ENCODE measurements at regions not wholly inside any gene's neighbourhood (a gene's known extent, or its start where the extent isn't known, plus 50 kb on each side); places are given as distances from the start of the nearest gene placed in this dataset.

DNA sequence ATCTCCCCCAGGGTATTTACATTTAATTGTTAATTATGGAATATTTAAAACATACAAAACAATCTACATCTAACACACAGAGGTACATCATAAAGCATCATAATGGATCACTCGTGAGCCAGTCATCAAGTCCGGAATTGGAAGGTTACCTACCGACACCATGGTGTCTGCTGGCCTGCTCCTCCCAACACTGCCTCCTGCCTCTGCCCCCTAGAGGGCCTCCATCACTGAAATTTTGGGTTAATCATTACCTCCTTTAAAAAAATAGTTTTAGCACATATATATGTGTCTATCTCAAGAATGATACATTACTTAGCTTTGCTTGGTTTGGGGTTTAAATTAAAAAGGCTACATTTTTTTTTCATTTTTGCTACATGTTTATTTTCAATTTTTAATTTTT, 114.6 kb upstream of the PDE10A start:
- Histone ChIP-seq H3K4me1 (ENCODE audit: insufficient read depth) (no peaks in the 10 kb centered on the region), H3K27ac (no peak overlapping the region), H3K9me3 (ENCODE audit: low read depth) (peaks cover 3% of the 10 kb centered on the region), H3K4me2 (no peak overlapping the region), H2AFZ (no peak overlapping the region), H3K4me3 (no peak overlapping the region), H3K9me2 (replicated peaks; ENCODE audit: insufficient read depth) (no peaks in the 10 kb centered on the region), H3K79me2 (no peaks in the 10 kb centered on the region), H4K20me1 (ENCODE audit: insufficient read depth, poor library complexity, severe bottlenecking) (no peaks in the 10 kb centered on the region), H3K27me3 (peaks cover 5% of the 10 kb centered on the region), H3K36me3 (replicated peaks; ENCODE audit: insufficient read depth, low read depth) (no peaks in the 10 kb centered on the region)
- WGBS (ENCODE audit: low lambda C conversion rate, missing lambda C conversion rate), result 87% methylated on average over 3 of the region's 3 CpGs
- TF ChIP-seq EZH2 (IDR thresholded peaks at IDR 0.05; ENCODE audit: borderline replicate concordance) (no peak), EZH2phosphoT487 (IDR thresholded peaks at IDR 0.05; ENCODE audit: low read depth, severe bottlenecking, unreplicated experiment) (no peak)
- TF ChIP-seq, protein P1, sequence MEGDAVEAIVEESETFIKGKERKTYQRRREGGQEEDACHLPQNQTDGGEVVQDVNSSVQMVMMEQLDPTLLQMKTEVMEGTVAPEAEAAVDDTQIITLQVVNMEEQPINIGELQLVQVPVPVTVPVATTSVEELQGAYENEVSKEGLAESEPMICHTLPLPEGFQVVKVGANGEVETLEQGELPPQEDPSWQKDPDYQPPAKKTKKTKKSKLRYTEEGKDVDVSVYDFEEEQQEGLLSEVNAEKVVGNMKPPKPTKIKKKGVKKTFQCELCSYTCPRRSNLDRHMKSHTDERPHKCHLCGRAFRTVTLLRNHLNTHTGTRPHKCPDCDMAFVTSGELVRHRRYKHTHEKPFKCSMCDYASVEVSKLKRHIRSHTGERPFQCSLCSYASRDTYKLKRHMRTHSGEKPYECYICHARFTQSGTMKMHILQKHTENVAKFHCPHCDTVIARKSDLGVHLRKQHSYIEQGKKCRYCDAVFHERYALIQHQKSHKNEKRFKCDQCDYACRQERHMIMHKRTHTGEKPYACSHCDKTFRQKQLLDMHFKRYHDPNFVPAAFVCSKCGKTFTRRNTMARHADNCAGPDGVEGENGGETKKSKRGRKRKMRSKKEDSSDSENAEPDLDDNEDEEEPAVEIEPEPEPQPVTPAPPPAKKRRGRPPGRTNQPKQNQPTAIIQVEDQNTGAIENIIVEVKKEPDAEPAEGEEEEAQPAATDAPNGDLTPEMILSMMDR (IDR thresholded peaks at IDR 0.05; ENCODE audit: poor library complexity), result no peak
- no peak for DNase-seq (ENCODE audit: low spot score)

GRCh38 chr6:165776691-165777090, 113.7 kb upstream of the PDE10A start:
- no peak for DNase-seq (ENCODE audit: low spot score)
- WGBS (ENCODE audit: low lambda C conversion rate, missing lambda C conversion rate), result 69% methylated on average over 5 of the region's 5 CpGs
- no peak overlapping the region for H2AFZ ChIP-seq
- H3K79me2 ChIP-seq, result no peaks in the 10 kb centered on the region
- peaks cover 5% of the 10 kb centered on the region for H3K27me3 ChIP-seq
- no peak overlapping the region for H3K27ac ChIP-seq
- no peaks in the 10 kb centered on the region for H3K4me1 ChIP-seq (ENCODE audit: insufficient read depth)
- no peak overlapping the region for H3K4me2 ChIP-seq
- H3K9me3 ChIP-seq (ENCODE audit: low read depth), result peaks cover 3% of the 10 kb centered on the region
- no peaks in the 10 kb centered on the region for H4K20me1 ChIP-seq (ENCODE audit: insufficient read depth, poor library complexity, severe bottlenecking)
- H3K36me3 ChIP-seq (replicated peaks; ENCODE audit: insufficient read depth, low read depth), result no peaks in the 10 kb centered on the region
- TF ChIP-seq EZH2 (IDR thresholded peaks at IDR 0.05; ENCODE audit: borderline replicate concordance), result no peak
- H3K9me2 ChIP-seq (replicated peaks; ENCODE audit: insufficient read depth), result no peaks in the 10 kb centered on the region
- H3K4me3 ChIP-seq, result no peak overlapping the region

- Histone ChIP-seq H3K27me3 (peaks cover 5% of the 10 kb centered on the region), H3K79me2 (no peaks in the 10 kb centered on the region), H4K20me1 (ENCODE audit: insufficient read depth, poor library complexity, severe bottlenecking) (no peaks in the 10 kb centered on the region), H3K4me3 (no peak overlapping the region), H2AFZ (no peak overlapping the region), H3K36me3 (replicated peaks; ENCODE audit: insufficient read depth, low read depth) (no peaks in the 10 kb centered on the region), H3K27ac (no peak overlapping the region), H3K9me3 (ENCODE audit: low read depth) (peaks cover 3% of the 10 kb centered on the region), H3K4me1 (ENCODE audit: insufficient read depth) (no peaks in the 10 kb centered on the region), H3K9me2 (replicated peaks; ENCODE audit: insufficient read depth) (no peaks in the 10 kb centered on the region), H3K4me2 (no peak overlapping the region)
- WGBS (ENCODE audit: low lambda C conversion rate, missing lambda C conversion rate), result 81% methylated on average over 3 of the region's 3 CpGs
- no peak for DNase-seq (ENCODE audit: low spot score)
- TF ChIP-seq EZH2 (IDR thresholded peaks at IDR 0.05; ENCODE audit: borderline replicate concordance) (no peak), EZH2phosphoT487 (IDR thresholded peaks at IDR 0.05; ENCODE audit: low read depth, severe bottlenecking, unreplicated experiment) (no peak)
- TF ChIP-seq, protein P1 (IDR thresholded peaks at IDR 0.05; ENCODE audit: poor library complexity), result no peak
Observed at GRCh38 chr6:165775721-165776120, 112.7 kb upstream of the PDE10A start.

- TF ChIP-seq EZH2 (IDR thresholded peaks at IDR 0.05; ENCODE audit: borderline replicate concordance) (no peak), EZH2phosphoT487 (IDR thresholded peaks at IDR 0.05; ENCODE audit: low read depth, severe bottlenecking, unreplicated experiment) (no peak)
- TF ChIP-seq, protein P1 (IDR thresholded peaks at IDR 0.05; ENCODE audit: poor library complexity), result no peak
Observed at GRCh38 chr6:165774903-165775601, 112.0 kb upstream of the PDE10A start.

More at GRCh38 chr6:165774903-165775601, 112.0 kb upstream of the PDE10A start:
- Histone ChIP-seq H2AFZ (no peak overlapping the region), H3K9me3 (ENCODE audit: low read depth) (peaks cover 3% of the 10 kb centered on the region), H3K36me3 (replicated peaks; ENCODE audit: insufficient read depth, low read depth) (no peaks in the 10 kb centered on the region), H3K27ac (no peak overlapping the region), H3K9me2 (replicated peaks; ENCODE audit: insufficient read depth) (no peaks in the 10 kb centered on the region), H3K4me3 (no peak overlapping the region), H3K4me1 (ENCODE audit: insufficient read depth) (peaks cover under 1% of the 10 kb centered on the region), H3K4me2 (no peak overlapping the region), H3K79me2 (no peaks in the 10 kb centered on the region), H4K20me1 (ENCODE audit: insufficient read depth, poor library complexity, severe bottlenecking) (no peaks in the 10 kb centered on the region), H3K27me3 (peaks cover 5% of the 10 kb centered on the region)
- WGBS (ENCODE audit: low lambda C conversion rate, missing lambda C conversion rate), result 53% methylated on average over 13 of the region's 13 CpGs
- DNase-seq (ENCODE audit: low spot score), result no peak

Data from hepatocyte (in vitro differentiated cells).